Chondrocyte (in vitro differentiated cells): ENCODE measurements at regions not wholly inside any gene's neighbourhood (a gene's known extent, or its start where the extent isn't known, plus 50 kb on each side); places are given as distances from the start of the nearest gene placed in this dataset.

ENCODE experiments used
- DNase-seq: peaks from one replicate; pipeline ENCODE4 v3.0.0; 2021; ENCODE audit warnings: mixed read lengths, low spot score
- H3K27ac Mint-ChIP-seq: one replicate; pipeline ENCODE4 v1.8.0; 2021; ENCODE audit warnings: mild to moderate bottlenecking, moderate library complexity, mixed read lengths; ENCODE audit not compliant: unreplicated experiment
- H3K27me3 Mint-ChIP-seq: 2 replicates; pipeline ENCODE4 v1.8.0; 2021; ENCODE audit warnings: low read depth, mixed read lengths
- H3K36me3 Mint-ChIP-seq: 2 replicates; pipeline ENCODE4 v1.8.0; 2021; ENCODE audit warnings: low read depth, mixed read lengths
- H3K4me1 Mint-ChIP-seq: 2 replicates; pipeline ENCODE4 v1.8.0; 2021; ENCODE audit warnings: low read depth, mild to moderate bottlenecking, mixed read lengths
- H3K4me3 Mint-ChIP-seq: one replicate; pipeline ENCODE4 v1.8.0; 2021; ENCODE audit warnings: mild to moderate bottlenecking, moderate library complexity, mixed read lengths; ENCODE audit not compliant: unreplicated experiment
- H3K9me3 Mint-ChIP-seq: 2 replicates; pipeline ENCODE4 v1.8.0; 2021; ENCODE audit warnings: low read depth, mixed read lengths
- CTCF ChIP-seq: fragments of 200-600 bp; sonication (generic); IDR thresholded peaks from 2 replicates; pipeline ENCODE4 v1.5.0; 2021; ENCODE audit warnings: antibody characterized with exemption, mild to moderate bottlenecking, moderate library complexity

DNA sequence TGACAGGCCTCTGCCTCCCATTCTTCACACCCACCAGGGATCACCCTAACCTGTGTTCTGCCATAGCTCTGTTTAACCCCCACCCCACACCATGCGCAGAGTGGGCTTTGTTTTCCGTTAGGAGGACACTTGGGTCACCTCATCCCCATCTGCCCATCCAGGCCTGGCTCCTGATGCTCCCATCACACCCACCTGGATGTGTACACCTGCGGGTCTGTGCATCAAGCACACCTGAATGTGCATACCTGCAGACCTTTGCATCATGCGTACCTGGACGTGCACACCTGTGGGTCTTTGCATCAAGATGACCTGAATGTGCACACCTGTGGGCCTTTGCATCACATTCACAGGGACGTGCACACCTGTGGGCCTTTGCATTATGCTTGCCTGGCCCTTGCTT lies 835.8 kb upstream of the TMEM132C start:
- DNase-seq, result peak; percentile 61
- H3K27me3 Mint-ChIP-seq, result peaks cover 10% of the 10 kb centered on the region
- peaks cover 7% of the 10 kb centered on the region for H3K4me1 Mint-ChIP-seq
- no peak overlapping the region for H3K4me3 Mint-ChIP-seq
- H3K27ac Mint-ChIP-seq, result no peak overlapping the region
- H3K9me3 Mint-ChIP-seq, result peaks cover 3% of the 10 kb centered on the region
- no peak for TF ChIP-seq CTCF
- no peaks in the 10 kb centered on the region for H3K36me3 Mint-ChIP-seq

GRCh38 chr12:127431594-127431993 lies 835.4 kb upstream of the TMEM132C start:
- H3K36me3 Mint-ChIP-seq, result no peaks in the 10 kb centered on the region
- H3K4me1 Mint-ChIP-seq, result peaks cover 7% of the 10 kb centered on the region
- no peak for DNase-seq
- H3K27me3 Mint-ChIP-seq, result peaks cover 10% of the 10 kb centered on the region
- H3K9me3 Mint-ChIP-seq, result peaks cover 3% of the 10 kb centered on the region
- no peak for TF ChIP-seq CTCF
- H3K27ac Mint-ChIP-seq, result no peak overlapping the region
- no peak overlapping the region for H3K4me3 Mint-ChIP-seq

GRCh38 chr12:127435439-127435838 lies 831.5 kb upstream of the TMEM132C start:
- Mint-ChIP-seq H3K27ac (no peak overlapping the region), H3K4me1 (no peaks in the 10 kb centered on the region), H3K27me3 (peaks cover 16% of the 10 kb centered on the region), H3K36me3 (no peaks in the 10 kb centered on the region), H3K9me3 (peaks cover 6% of the 10 kb centered on the region), H3K4me3 (no peak overlapping the region)
- no peak for TF ChIP-seq CTCF
- DNase-seq, result no peak

- Mint-ChIP-seq H3K4me1 (peaks cover 7% of the 10 kb centered on the region), H3K9me3 (peaks cover 11% of the 10 kb centered on the region), H3K36me3 (no peaks in the 10 kb centered on the region), H3K27ac (no peak overlapping the region), H3K4me3 (no peak overlapping the region), H3K27me3 (peaks cover 8% of the 10 kb centered on the region)
- no peak for DNase-seq
- TF ChIP-seq CTCF, result no peak
These were observed 828.3 kb upstream of the TMEM132C start for GRCh38 chr12:127438512-127439244.

GRCh38 chr12:127445581-127446139 lies 821.3 kb upstream of the TMEM132C start:
- peaks cover 7% of the 10 kb centered on the region for H3K9me3 Mint-ChIP-seq
- peaks cover 28% of the 10 kb centered on the region for H3K4me1 Mint-ChIP-seq
- no peak overlapping the region for H3K4me3 Mint-ChIP-seq
- TF ChIP-seq CTCF, result no peak
- peak overlapping the region; percentile 10 for H3K27ac Mint-ChIP-seq
- H3K36me3 Mint-ChIP-seq, result no peaks in the 10 kb centered on the region
- no peak for DNase-seq
- no peaks in the 10 kb centered on the region for H3K27me3 Mint-ChIP-seq
